ENCODE measurements at regions not wholly inside any gene's neighbourhood (a gene's known extent, or its start where the extent isn't known, plus 50 kb on each side); places are given as distances from the start of the nearest gene placed in this dataset.

DNA sequence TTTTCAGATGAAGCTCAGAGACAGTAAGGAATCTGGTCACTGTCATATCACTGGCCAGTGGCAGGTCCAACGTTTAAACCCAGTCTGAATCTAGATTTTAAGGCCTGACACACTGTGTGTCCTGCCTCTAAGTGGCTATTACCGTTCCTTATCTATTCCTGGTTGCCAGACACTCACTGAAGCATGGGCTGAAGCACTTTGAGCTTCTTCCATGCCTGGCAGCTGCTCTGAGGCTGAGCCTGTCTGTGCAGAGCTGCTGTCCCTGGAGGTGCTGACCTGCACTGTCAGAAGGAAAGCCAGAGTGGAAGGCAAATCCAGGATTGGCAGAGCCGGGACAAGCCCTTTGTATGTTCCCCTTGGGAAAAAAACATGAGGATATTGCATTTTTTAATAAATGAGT, 109.2 kb upstream of the SLC7A1 start:
- TF ChIP-seq, protein P1, sequence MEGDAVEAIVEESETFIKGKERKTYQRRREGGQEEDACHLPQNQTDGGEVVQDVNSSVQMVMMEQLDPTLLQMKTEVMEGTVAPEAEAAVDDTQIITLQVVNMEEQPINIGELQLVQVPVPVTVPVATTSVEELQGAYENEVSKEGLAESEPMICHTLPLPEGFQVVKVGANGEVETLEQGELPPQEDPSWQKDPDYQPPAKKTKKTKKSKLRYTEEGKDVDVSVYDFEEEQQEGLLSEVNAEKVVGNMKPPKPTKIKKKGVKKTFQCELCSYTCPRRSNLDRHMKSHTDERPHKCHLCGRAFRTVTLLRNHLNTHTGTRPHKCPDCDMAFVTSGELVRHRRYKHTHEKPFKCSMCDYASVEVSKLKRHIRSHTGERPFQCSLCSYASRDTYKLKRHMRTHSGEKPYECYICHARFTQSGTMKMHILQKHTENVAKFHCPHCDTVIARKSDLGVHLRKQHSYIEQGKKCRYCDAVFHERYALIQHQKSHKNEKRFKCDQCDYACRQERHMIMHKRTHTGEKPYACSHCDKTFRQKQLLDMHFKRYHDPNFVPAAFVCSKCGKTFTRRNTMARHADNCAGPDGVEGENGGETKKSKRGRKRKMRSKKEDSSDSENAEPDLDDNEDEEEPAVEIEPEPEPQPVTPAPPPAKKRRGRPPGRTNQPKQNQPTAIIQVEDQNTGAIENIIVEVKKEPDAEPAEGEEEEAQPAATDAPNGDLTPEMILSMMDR (IDR thresholded peaks at IDR 0.05; ENCODE audit: insufficient read depth in 1 of 2, low read depth in 1 of 2, low read length in 1 of 2, severe bottlenecking in 1 of 2, unreplicated experiment in 1 of 2), result no peak
- POLR2A ChIA-PET, result no interaction called here

DNA sequence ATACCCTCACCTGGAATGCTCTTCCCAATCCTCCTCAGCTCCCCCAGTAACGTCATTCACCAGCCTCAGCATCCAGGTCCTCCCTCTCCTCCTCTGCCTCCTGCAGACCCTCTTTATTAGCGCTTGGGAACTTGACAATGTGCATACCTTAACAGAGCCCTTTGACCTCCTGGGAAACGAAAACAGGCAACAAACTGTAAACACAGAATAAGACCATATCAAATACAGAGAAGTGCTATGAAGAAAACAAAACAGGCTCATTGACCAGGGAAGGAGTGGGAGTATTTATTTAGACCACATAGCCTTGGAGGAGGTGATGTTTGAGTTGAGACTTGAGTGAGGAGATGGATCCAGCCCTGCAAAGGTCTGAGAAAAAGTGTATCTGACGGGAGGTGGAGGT, 107.9 kb upstream of the SLC7A1 start:
- no peak overlapping the region for H3K27ac Mint-ChIP-seq (ENCODE audit: unreplicated experiment)
- intact Hi-C loops (cut with micrococcal nuclease; ENCODE audit: unreplicated experiment), result no loop called here
- H3K36me3 ChIP-seq (ENCODE audit: control insufficient read depth, insufficient read depth, low read length), result no peaks in the 10 kb centered on the region
- DNase-seq, result no peak
- ChIA-PET CTCF (no interaction called here), POLR2A (no interaction called here)
- H3K4me3 Mint-ChIP-seq (ENCODE audit: unreplicated experiment), result no peak overlapping the region
- no peaks in the 10 kb centered on the region for H3K4me1 ChIP-seq
- no peaks in the 10 kb centered on the region for H3K4me1 Mint-ChIP-seq (ENCODE audit: low read depth, unreplicated experiment)
- no peaks in the 10 kb centered on the region; the same call in 1 of the 2 replicates for H3K27me3 ChIP-seq (replicated peaks; ENCODE audit: control insufficient read depth, insufficient read depth, low read length)
- H3K9me3 Mint-ChIP-seq (ENCODE audit: unreplicated experiment), result no peaks in the 10 kb centered on the region
- BruUV-seq (replicated peaks), result no TSS peak
- H3K36me3 Mint-ChIP-seq (ENCODE audit: insufficient read depth, unreplicated experiment), result no peaks in the 10 kb centered on the region
- TF ChIP-seq, protein P1 (IDR thresholded peaks at IDR 0.05; ENCODE audit: insufficient read depth in 1 of 2, low read depth in 1 of 2, low read length in 1 of 2, severe bottlenecking in 1 of 2, unreplicated experiment in 1 of 2), result no peak
- H3K4me3 ChIP-seq (ENCODE audit: low read depth, low read length), result no peak overlapping the region
- H3K9me3 ChIP-seq, result no peaks in the 10 kb centered on the region
- peaks cover 6% of the 10 kb centered on the region for H3K27me3 Mint-ChIP-seq (ENCODE audit: insufficient read depth, unreplicated experiment)

More for the DNA sequence above, 109.2 kb upstream of the SLC7A1 start:
- Histone ChIP-seq H3K36me3 (ENCODE audit: control insufficient read depth, insufficient read depth, low read length) (no peaks in the 10 kb centered on the region), H3K27me3 (replicated peaks; ENCODE audit: control insufficient read depth, insufficient read depth, low read length) (no peaks in the 10 kb centered on the region; the same call in 1 of the 2 replicates), H3K4me1 (no peaks in the 10 kb centered on the region), H3K9me3 (no peaks in the 10 kb centered on the region), H3K4me3 (ENCODE audit: low read depth, low read length) (no peak overlapping the region)
- no peak overlapping the region for H3K27ac Mint-ChIP-seq (ENCODE audit: unreplicated experiment)
- DNase-seq, result no peak
- no peaks in the 10 kb centered on the region for H3K36me3 Mint-ChIP-seq (ENCODE audit: insufficient read depth, unreplicated experiment)
- H3K4me1 Mint-ChIP-seq (ENCODE audit: low read depth, unreplicated experiment), result no peaks in the 10 kb centered on the region
- H3K9me3 Mint-ChIP-seq (ENCODE audit: unreplicated experiment), result no peaks in the 10 kb centered on the region
- no peak overlapping the region for H3K4me3 Mint-ChIP-seq (ENCODE audit: unreplicated experiment)
- intact Hi-C loops (cut with micrococcal nuclease; ENCODE audit: unreplicated experiment), result no loop called here
- H3K27me3 Mint-ChIP-seq (ENCODE audit: insufficient read depth, unreplicated experiment), result peaks cover 6% of the 10 kb centered on the region
- CTCF ChIA-PET, result no interaction called here
- no TSS peak for BruUV-seq (replicated peaks)

DNA sequence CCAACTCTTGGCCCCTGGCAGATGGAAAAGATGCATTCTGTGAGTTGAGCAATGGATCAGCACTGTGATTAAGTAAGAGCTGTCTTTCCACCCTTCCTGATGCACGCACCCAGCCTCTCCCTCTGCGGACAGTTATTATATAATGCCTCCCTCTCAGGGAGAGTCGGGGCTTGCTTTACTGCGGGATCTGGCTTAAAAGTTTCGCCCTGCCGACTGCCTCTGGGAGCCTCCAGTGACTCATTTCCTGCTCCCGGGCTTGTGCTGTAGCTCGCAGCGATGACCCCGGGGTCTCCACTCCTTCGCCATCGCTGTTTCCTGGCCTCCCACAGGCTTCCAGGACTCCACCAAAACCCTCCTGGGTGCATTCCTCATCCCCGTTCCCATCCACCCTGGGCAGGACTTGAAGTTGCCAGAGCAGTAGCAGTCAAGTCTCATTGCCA, 107.4 kb upstream of the SLC7A1 start:
- H3K4me1 Mint-ChIP-seq (ENCODE audit: low read depth, unreplicated experiment), result no peaks in the 10 kb centered on the region
- no peaks in the 10 kb centered on the region for H3K9me3 Mint-ChIP-seq (ENCODE audit: unreplicated experiment)
- Histone ChIP-seq H3K4me3 (ENCODE audit: low read depth, low read length) (no peak overlapping the region), H3K4me1 (no peaks in the 10 kb centered on the region), H3K36me3 (ENCODE audit: control insufficient read depth, insufficient read depth, low read length) (no peaks in the 10 kb centered on the region), H3K9me3 (no peaks in the 10 kb centered on the region), H3K27me3 (replicated peaks; ENCODE audit: control insufficient read depth, insufficient read depth, low read length) (no peaks in the 10 kb centered on the region; the same call in 1 of the 2 replicates)
- BruUV-seq (replicated peaks), result no TSS peak
- DNase-seq, result no peak
- POLR2A ChIA-PET, result no interaction called here
- TF ChIP-seq, protein P1 (IDR thresholded peaks at IDR 0.05; ENCODE audit: insufficient read depth in 1 of 2, low read depth in 1 of 2, low read length in 1 of 2, severe bottlenecking in 1 of 2, unreplicated experiment in 1 of 2), result no peak
- H3K27me3 Mint-ChIP-seq (ENCODE audit: insufficient read depth, unreplicated experiment), result peaks cover 6% of the 10 kb centered on the region
- no peak overlapping the region for H3K27ac Mint-ChIP-seq (ENCODE audit: unreplicated experiment)
- intact Hi-C loops (cut with micrococcal nuclease; ENCODE audit: unreplicated experiment), result no loop called here
- H3K36me3 Mint-ChIP-seq (ENCODE audit: insufficient read depth, unreplicated experiment), result no peaks in the 10 kb centered on the region
- CTCF ChIA-PET, result no interaction called here
- no peak overlapping the region for H3K4me3 Mint-ChIP-seq (ENCODE audit: unreplicated experiment)
